OCI-LY7 (cell line): ENCODE measurements at regions not wholly inside any gene's neighbourhood (a gene's known extent, or its start where the extent isn't known, plus 50 kb on each side); places are given as distances from the start of the nearest gene placed in this dataset.

ENCODE experiments used
- BruUV-seq: library from RNA; stranded (reverse); fragments of 400-500 nt; replicated peaks from 2 replicates; lab custom pipeline; 2021; lab: Mats Ljungman, UMichigan
- CTCF ChIA-PET: fragments of 300-600 bp; sonication (Branson Sonifier 250); formaldehyde crosslinking; loops from one replicate; lab custom pipeline; 2022; ENCODE audit warnings: antibody characterized with exemption; ENCODE audit not compliant: unreplicated experiment; lab: Charles Lee
- POLR2A ChIA-PET: fragments of 300-600 bp; sonication (Branson Sonifier 250); formaldehyde crosslinking; loops from one replicate; lab custom pipeline; 2022; ENCODE audit warnings: antibody characterized with exemption; lab: Charles Lee
- DNase-seq: peaks from one replicate; pipeline ENCODE4 v3.0.0-alpha.2; 2015; ENCODE audit warnings: low spot score
- H2AFZ ChIP-seq: fragments of 200-600 bp; sonication (generic), shearing (Covaris generic); 2 replicates; pipeline ENCODE4 v1.6.1; 2014; ENCODE audit warnings: mild to moderate bottlenecking, antibody characterized with exemption, low read length, moderate library complexity
- H3K27ac ChIP-seq: fragments of 200-600 bp; sonication (generic); 2 replicates; pipeline ENCODE4 v1.5.1; 2014; ENCODE audit warnings: mixed run types, low read depth, mild to moderate bottlenecking, moderate library complexity, low read length, inconsistent platforms; ENCODE audit not compliant: poor library complexity, severe bottlenecking
- H3K36me3 ChIP-seq: fragments of 200-600 bp; sonication (generic); 2 replicates; pipeline ENCODE4 v1.6.1; 2014; ENCODE audit warnings: mild to moderate bottlenecking, antibody characterized with exemption, low read length, moderate library complexity, mixed read lengths; ENCODE audit not compliant: insufficient read depth
- H3K4me1 ChIP-seq: fragments of 200-600 bp; sonication (generic); 2 replicates; pipeline ENCODE4 v1.5.1; 2014; ENCODE audit warnings: mild to moderate bottlenecking, low read length; ENCODE audit not compliant: insufficient read depth, poor library complexity, severe bottlenecking
- H3K4me2 ChIP-seq: fragments of 200-600 bp; sonication (generic); 2 replicates; pipeline ENCODE4 v1.6.1; 2014; ENCODE audit warnings: mild to moderate bottlenecking, low read length
- H3K4me3 ChIP-seq: fragments of 200-600 bp; sonication (generic); 2 replicates; pipeline ENCODE4 v1.5.1; 2014; ENCODE audit warnings: mild to moderate bottlenecking, low read depth, low read length; ENCODE audit not compliant: poor library complexity, severe bottlenecking
- H3K79me2 ChIP-seq: fragments of 200-600 bp; sonication (generic); 2 replicates; pipeline ENCODE4 v1.6.1; 2016; ENCODE audit warnings: low read depth, mild to moderate bottlenecking, low read length, moderate library complexity, mixed read lengths; ENCODE audit not compliant: insufficient read depth
- H3K9me2 ChIP-seq: fragments of 200-600 bp; sonication (generic); 2 replicates; pipeline ENCODE4 v1.6.1; 2016; ENCODE audit warnings: mild to moderate bottlenecking, low read length, mixed read lengths; ENCODE audit not compliant: insufficient read depth
- H3K9me3 ChIP-seq: fragments of 200-600 bp; sonication (generic); 2 replicates; pipeline ENCODE4 v1.6.1; 2014; ENCODE audit warnings: mild to moderate bottlenecking, mixed run types, low read length, mixed read lengths
- H4K20me1 ChIP-seq: fragments of 200-600 bp; sonication (generic); 2 replicates; pipeline ENCODE4 v1.6.1; 2014; ENCODE audit warnings: mild to moderate bottlenecking, antibody characterized with exemption, low read length, moderate library complexity, mixed read lengths; ENCODE audit not compliant: insufficient read depth
- CTCF ChIP-seq: fragments of 200-600 bp; sonication (generic); conservative IDR thresholded peaks from 2 replicates; pipeline ENCODE4 v1.5.1; 2014; ENCODE audit warnings: mild to moderate bottlenecking, antibody characterized with exemption, low read length, moderate library complexity, mixed read lengths
- EZH2phosphoT487 ChIP-seq: fragments of 200-600 bp; sonication (generic); IDR thresholded peaks from 2 replicates; pipeline ENCODE4 v1.6.1; 2018; ENCODE audit warnings: low read depth, borderline replicate concordance, mild to moderate bottlenecking, mixed run types, antibody characterized with exemption, low read length, moderate library complexity, mixed read lengths
- intact Hi-C: fragments of 100-400 bp; cut with micrococcal nuclease; formaldehyde crosslinking; loops from one replicate; pipeline ENCODE4 v1.10.0; 2022; ENCODE audit not compliant: unreplicated experiment

GRCh38 chr11:70880416-70880815 is 372.0 kb downstream of the SHANK2 start:
- Histone ChIP-seq H2AFZ (no peak overlapping the region), H3K4me3 (no peak overlapping the region), H3K9me2 (no peaks in the 10 kb centered on the region), H3K36me3 (no peaks in the 10 kb centered on the region), H3K4me2 (no peak overlapping the region), H3K79me2 (no peaks in the 10 kb centered on the region), H3K27ac (no peak overlapping the region), H3K4me1 (no peaks in the 10 kb centered on the region), H3K9me3 (no peaks in the 10 kb centered on the region), H4K20me1 (no peaks in the 10 kb centered on the region)
- CTCF ChIA-PET: no interaction called here
- no TSS peak for BruUV-seq
- POLR2A ChIA-PET: no interaction called here
- intact Hi-C loops: no loop called here
- no peak for DNase-seq
- TF ChIP-seq EZH2phosphoT487: no peak

- Histone ChIP-seq H2AFZ (no peak overlapping the region), H3K4me1 (no peaks in the 10 kb centered on the region), H4K20me1 (no peaks in the 10 kb centered on the region), H3K4me2 (no peak overlapping the region), H3K79me2 (no peaks in the 10 kb centered on the region), H3K27ac (no peak overlapping the region), H3K36me3 (no peaks in the 10 kb centered on the region), H3K9me2 (no peaks in the 10 kb centered on the region), H3K4me3 (no peak overlapping the region), H3K9me3 (no peaks in the 10 kb centered on the region)
- TF ChIP-seq EZH2phosphoT487 (no peak), CTCF (no peak)
- CTCF ChIA-PET: no interaction called here
- BruUV-seq: no TSS peak
- no peak for DNase-seq
- intact Hi-C loops: no loop called here
- POLR2A ChIA-PET: no interaction called here
These were observed 370.2 kb downstream of the SHANK2 start for GRCh38 chr11:70881948-70882715.

- BruUV-seq: no TSS peak
- Histone ChIP-seq H2AFZ (no peak overlapping the region), H3K9me2 (no peaks in the 10 kb centered on the region), H3K36me3 (no peaks in the 10 kb centered on the region), H3K9me3 (no peaks in the 10 kb centered on the region), H3K4me3 (no peak overlapping the region), H3K4me2 (no peak overlapping the region), H3K27ac (no peak overlapping the region), H4K20me1 (no peaks in the 10 kb centered on the region), H3K79me2 (no peaks in the 10 kb centered on the region), H3K4me1 (no peaks in the 10 kb centered on the region)
- no peak for TF ChIP-seq CTCF
- TF ChIP-seq EZH2phosphoT487: no peak
- intact Hi-C loops: no loop called here
- no peak for DNase-seq
- ChIA-PET POLR2A (no interaction called here), CTCF (no interaction called here)
These were observed 369.7 kb downstream of the SHANK2 start for GRCh38 chr11:70882716-70883085.
